RWPE1 (cell line): ENCODE measurements at regions not wholly inside any gene's neighbourhood (a gene's known extent, or its start where the extent isn't known, plus 50 kb on each side); places are given as distances from the start of the nearest gene placed in this dataset.

ENCODE experiments used
- CTCF ChIA-PET: fragments of 350-600 bp; sonication (Branson Sonifier 250); formaldehyde crosslinking; extraction: SDS; loops from one replicate; lab custom pipeline; 2021; lab: Yijun Ruan, JAX
- POLR2A ChIA-PET: fragments of 400-600 bp; formaldehyde crosslinking; extraction: SDS; loops from one replicate; lab custom pipeline; 2020; ENCODE audit warnings: antibody characterized with exemption; ENCODE audit not compliant: low non-redundant PET; lab: Yijun Ruan, JAX
- DNase-seq: peaks from one replicate; pipeline ENCODE4 v3.0.0; 2012; ENCODE audit warnings: low spot score
- H3K27ac ChIP-seq: fragments of 450-650 bp; 2 replicates; pipeline ENCODE4 v1.5.1; 2017
- TF ChIP-seq, protein P1 (sequence below): fragments of 450-650 bp; conservative IDR thresholded peaks from 2 replicates; pipeline ENCODE4 v1.5.1; 2017; ENCODE audit warnings: low read depth, mild to moderate bottlenecking

- H3K27ac ChIP-seq: no peak overlapping the region
- TF ChIP-seq, protein P1, sequence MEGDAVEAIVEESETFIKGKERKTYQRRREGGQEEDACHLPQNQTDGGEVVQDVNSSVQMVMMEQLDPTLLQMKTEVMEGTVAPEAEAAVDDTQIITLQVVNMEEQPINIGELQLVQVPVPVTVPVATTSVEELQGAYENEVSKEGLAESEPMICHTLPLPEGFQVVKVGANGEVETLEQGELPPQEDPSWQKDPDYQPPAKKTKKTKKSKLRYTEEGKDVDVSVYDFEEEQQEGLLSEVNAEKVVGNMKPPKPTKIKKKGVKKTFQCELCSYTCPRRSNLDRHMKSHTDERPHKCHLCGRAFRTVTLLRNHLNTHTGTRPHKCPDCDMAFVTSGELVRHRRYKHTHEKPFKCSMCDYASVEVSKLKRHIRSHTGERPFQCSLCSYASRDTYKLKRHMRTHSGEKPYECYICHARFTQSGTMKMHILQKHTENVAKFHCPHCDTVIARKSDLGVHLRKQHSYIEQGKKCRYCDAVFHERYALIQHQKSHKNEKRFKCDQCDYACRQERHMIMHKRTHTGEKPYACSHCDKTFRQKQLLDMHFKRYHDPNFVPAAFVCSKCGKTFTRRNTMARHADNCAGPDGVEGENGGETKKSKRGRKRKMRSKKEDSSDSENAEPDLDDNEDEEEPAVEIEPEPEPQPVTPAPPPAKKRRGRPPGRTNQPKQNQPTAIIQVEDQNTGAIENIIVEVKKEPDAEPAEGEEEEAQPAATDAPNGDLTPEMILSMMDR: no peak
- no peak for DNase-seq
- ChIA-PET POLR2A (no interaction called here), CTCF (no interaction called here)
Measured at GRCh38 chr4:17335371-17335770, 176.5 kb downstream of the QDPR start.

DNA sequence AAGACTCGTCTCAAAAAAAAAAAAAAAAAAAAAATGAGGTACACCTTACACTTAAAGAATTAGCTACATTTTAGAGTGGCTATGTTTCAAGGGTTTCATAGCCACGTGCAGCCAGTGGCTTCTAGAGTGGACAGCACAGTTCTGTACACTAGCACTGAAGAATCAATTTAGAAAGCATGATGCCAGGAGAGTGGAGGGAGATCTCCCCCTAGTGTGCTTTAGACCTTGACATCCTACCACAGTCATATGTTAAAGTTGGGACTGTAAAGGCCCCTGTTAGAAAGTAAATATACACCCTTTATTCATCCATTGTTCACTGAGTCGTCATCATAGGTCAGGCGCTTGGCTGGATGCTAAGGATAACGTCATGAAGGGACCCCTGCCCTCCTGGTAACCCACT, 179.4 kb downstream of the QDPR start:
- CTCF ChIA-PET: interaction anchor here (0.6 kb wide), 1 partner anchor 721 kb away, joined by 3 read pairs; no protein-coding TSS in a partner anchor
- no peak for DNase-seq
- no peak overlapping the region for H3K27ac ChIP-seq
- TF ChIP-seq, protein P1: no peak
- POLR2A ChIA-PET: interaction anchor here (0.7 kb wide), 1 partner anchor 272 kb away, joined by 6 read pairs; no protein-coding TSS in a partner anchor

GRCh38 chr4:17329046-17329445, 182.8 kb downstream of the QDPR start:
- TF ChIP-seq, protein P1: no peak
- ChIA-PET CTCF (no interaction called here), POLR2A (no interaction called here)
- DNase-seq: no peak
- H3K27ac ChIP-seq: no peak overlapping the region

DNA sequence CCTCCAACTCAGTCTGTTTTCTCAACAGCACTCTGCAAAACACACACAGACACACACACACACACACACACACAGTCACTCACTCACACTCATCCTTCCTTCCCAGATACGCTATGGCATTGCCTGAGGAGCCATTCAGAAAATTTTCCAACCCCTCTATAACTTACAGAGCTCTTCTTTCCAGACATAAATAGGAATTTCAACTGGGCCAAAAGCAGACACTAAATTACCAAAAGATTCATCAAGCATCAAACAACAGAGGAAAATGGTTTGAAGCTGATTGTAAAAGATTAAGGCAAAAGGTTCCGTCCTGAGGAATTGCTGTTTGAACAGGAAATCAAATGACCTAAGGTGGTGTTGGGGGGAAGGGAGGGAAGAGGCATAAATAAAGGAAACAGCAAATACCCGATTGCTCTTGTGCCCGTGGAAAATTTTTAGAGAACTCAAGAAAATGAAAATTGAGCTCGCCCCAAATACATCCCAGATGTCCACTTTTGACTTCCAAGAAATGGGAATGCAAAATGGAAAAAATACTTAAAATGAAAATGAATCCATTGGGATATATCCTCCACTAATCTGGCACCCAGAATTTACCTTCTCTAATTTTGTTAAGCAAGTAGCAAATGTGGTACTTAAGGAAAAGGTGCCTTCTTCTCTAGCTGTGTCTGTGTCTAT, 183.6 kb downstream of the QDPR start:
- no peak for DNase-seq
- ChIA-PET CTCF (no interaction called here), POLR2A (no interaction called here)
- no peak overlapping the region for H3K27ac ChIP-seq
- TF ChIP-seq, protein P1: no peak

- TF ChIP-seq, protein P1: no peak
- no peak for DNase-seq
- POLR2A ChIA-PET: no interaction called here
- H3K27ac ChIP-seq: no peak overlapping the region
- CTCF ChIA-PET: no interaction called here
Measured at GRCh38 chr4:17327591-17327990, 184.3 kb downstream of the QDPR start.

DNA sequence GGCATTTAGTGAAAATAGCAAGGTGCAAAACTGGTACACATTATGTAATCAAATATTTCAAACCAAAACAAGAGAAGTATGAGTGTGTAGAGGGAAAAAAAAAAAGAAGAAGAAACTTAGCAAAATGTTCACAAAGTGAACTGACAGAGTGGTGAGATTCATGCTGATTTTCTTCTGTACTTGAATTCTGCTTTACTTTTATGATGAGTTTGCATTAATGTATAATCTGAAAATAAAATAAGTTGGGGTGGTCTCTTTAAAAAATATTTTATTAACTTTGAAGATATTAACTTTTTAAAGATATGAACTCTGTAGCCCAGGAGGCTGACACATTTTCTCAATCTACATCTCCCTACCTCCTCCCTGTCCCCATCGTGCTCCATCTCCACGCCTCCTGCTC, 185.1 kb downstream of the QDPR start:
- DNase-seq: no peak
- POLR2A ChIA-PET: no interaction called here
- CTCF ChIA-PET: no interaction called here
- no peak overlapping the region for H3K27ac ChIP-seq
- TF ChIP-seq, protein P1: no peak
